Suprapubic skin (tissue), 4 donors: ENCODE measurements at regions not wholly inside any gene's neighbourhood (a gene's known extent, or its start where the extent isn't known, plus 50 kb on each side); places are given as distances from the start of the nearest gene placed in this dataset.

ENCODE experiments used
- CTCF ChIP-seq, 2 donors: fragments of 200-600 bp in 1 of 2; fragments of 450-650 bp in 1 of 2; sonication (generic) in 1 of 2; IDR thresholded peaks; one replicate each; pipeline ENCODE4 v1.5.1; 2016 to 2019; ENCODE audit warnings: antibody characterized with exemption in 2 of 2, mild to moderate bottlenecking in 1 of 2, moderate library complexity in 1 of 2
- EP300 ChIP-seq: sonication (generic); formaldehyde crosslinking; IDR thresholded peaks from one replicate; pipeline ENCODE4 v1.6.1; 2017; ENCODE audit warnings: antibody characterized with exemption
- POLR2A ChIP-seq, 2 donors: fragments of 450-650 bp; IDR thresholded peaks; one replicate each; pipeline ENCODE4 v1.6.1; 2017; ENCODE audit warnings: antibody characterized with exemption in 2 of 2, mild to moderate bottlenecking in 2 of 2, moderate library complexity in 2 of 2
- POLR2AphosphoS5 ChIP-seq, 3 donors: sonication (generic); formaldehyde crosslinking; IDR thresholded peaks; one replicate each; pipeline ENCODE4 v1.6.1; 2017; ENCODE audit warnings: antibody characterized with exemption in 3 of 3

- no peak for TF ChIP-seq CTCF (IDR thresholded peaks at IDR 0.05)
- TF ChIP-seq POLR2A (IDR thresholded peaks at IDR 0.05) = no peak
- no peak for TF ChIP-seq EP300
- no peak for TF ChIP-seq POLR2AphosphoS5 (IDR thresholded peaks at IDR 0.05)
Observed at GRCh38 chr20:55488593-55488992, 516.7 kb downstream of the CBLN4 start.
